Left lung (tissue), 4 donors: ENCODE measurements at regions not wholly inside any gene's neighbourhood (a gene's known extent, or its start where the extent isn't known, plus 50 kb on each side); places are given as distances from the start of the nearest gene placed in this dataset.

ENCODE experiments used
- ATAC-seq: fragments of 200-7000 bp; cut with Tn5 transposase; one replicate; pipeline ENCODE4 v1.9.1; 2020; ENCODE audit warnings: moderate library complexity
- DNase-seq, 4 donors: peaks; one replicate each; pipeline ENCODE4 v3.0.0-alpha.2; 2013 to 2020
- H3K27ac ChIP-seq, 2 donors: fragments of 200-600 bp; sonication (generic) in 1 of 2; one replicate each; pipeline versions ENCODE4 v1.5.0 to v1.8.0; 2020 to 2021
- H3K27me3 ChIP-seq, 2 donors: fragments of 200-600 bp; sonication (generic) in 1 of 2; one replicate each; pipeline versions ENCODE4 v1.5.0 to v1.8.0; 2020 to 2021
- H3K36me3 ChIP-seq, 2 donors: fragments of 200-600 bp; sonication (generic) in 1 of 2; one replicate each; pipeline versions ENCODE4 v1.5.0 to v1.8.0; 2020 to 2021
- H3K4me1 ChIP-seq, 2 donors: fragments of 200-600 bp; one replicate each; pipeline ENCODE4 v1.8.0; 2021
- H3K4me3 ChIP-seq, 2 donors: fragments of 200-600 bp; sonication (generic) in 1 of 2; one replicate each; pipeline versions ENCODE4 v1.5.0 to v1.8.0; 2020 to 2021; ENCODE audit warnings: mild to moderate bottlenecking in 1 of 2
- H3K9me3 ChIP-seq, 2 donors: fragments of 200-600 bp; sonication (generic) in 1 of 2; one replicate each; pipeline versions ENCODE4 v1.5.0 to v1.8.0; 2020 to 2021
- intact Hi-C, 2 donors: fragments of 100-400 bp; cut with DNase I; formaldehyde crosslinking; loops; one replicate each; pipeline versions ENCODE4 v1.11.2 to v1.14.2; 2022
- TF ChIP-seq, protein P1 (sequence below), 2 donors: fragments of 200-600 bp; sonication (generic) in 1 of 2; IDR thresholded peaks; one replicate each; pipeline versions ENCODE4 v1.5.0 to v1.8.0; 2021; ENCODE audit warnings: antibody characterized with exemption in 2 of 2
- donor health status: DM: no; HTN: yes; CAD: no.
- donor health status: DM: no; HTN: no; CAD: no.

DNA sequence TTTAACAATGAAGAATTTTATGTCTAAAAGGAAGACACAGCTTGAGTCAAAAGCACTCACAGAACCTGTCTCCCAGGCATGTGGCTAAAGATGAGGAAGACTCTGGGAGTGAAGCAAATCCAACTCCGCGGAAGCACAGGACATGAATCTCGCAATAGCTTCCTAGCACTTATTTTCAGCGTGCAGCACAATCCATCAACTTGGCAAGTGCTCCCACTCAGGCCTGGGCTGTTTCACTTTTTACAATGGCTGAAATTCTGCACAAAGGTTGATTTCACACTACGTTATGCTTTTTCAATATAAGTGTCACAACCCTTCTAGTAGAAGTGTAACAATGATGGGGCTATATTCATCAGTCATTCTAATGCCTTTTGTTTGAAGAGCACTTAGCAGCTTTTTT, 180.2 kb downstream of the XPNPEP1 start:
- intact Hi-C loops: no loop called here
- ATAC-seq: no peak
- Histone ChIP-seq H3K4me3 (no peak overlapping the region), H3K27ac (no peak overlapping the region), H3K27me3 (no peaks in the 10 kb centered on the region), H3K9me3 (no peaks in the 10 kb centered on the region), H3K36me3 (no peaks in the 10 kb centered on the region), H3K4me1 (no peaks in the 10 kb centered on the region)
- DNase-seq: no peak
- TF ChIP-seq, protein P1, sequence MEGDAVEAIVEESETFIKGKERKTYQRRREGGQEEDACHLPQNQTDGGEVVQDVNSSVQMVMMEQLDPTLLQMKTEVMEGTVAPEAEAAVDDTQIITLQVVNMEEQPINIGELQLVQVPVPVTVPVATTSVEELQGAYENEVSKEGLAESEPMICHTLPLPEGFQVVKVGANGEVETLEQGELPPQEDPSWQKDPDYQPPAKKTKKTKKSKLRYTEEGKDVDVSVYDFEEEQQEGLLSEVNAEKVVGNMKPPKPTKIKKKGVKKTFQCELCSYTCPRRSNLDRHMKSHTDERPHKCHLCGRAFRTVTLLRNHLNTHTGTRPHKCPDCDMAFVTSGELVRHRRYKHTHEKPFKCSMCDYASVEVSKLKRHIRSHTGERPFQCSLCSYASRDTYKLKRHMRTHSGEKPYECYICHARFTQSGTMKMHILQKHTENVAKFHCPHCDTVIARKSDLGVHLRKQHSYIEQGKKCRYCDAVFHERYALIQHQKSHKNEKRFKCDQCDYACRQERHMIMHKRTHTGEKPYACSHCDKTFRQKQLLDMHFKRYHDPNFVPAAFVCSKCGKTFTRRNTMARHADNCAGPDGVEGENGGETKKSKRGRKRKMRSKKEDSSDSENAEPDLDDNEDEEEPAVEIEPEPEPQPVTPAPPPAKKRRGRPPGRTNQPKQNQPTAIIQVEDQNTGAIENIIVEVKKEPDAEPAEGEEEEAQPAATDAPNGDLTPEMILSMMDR (IDR thresholded peaks at IDR 0.05): no peak

DNA sequence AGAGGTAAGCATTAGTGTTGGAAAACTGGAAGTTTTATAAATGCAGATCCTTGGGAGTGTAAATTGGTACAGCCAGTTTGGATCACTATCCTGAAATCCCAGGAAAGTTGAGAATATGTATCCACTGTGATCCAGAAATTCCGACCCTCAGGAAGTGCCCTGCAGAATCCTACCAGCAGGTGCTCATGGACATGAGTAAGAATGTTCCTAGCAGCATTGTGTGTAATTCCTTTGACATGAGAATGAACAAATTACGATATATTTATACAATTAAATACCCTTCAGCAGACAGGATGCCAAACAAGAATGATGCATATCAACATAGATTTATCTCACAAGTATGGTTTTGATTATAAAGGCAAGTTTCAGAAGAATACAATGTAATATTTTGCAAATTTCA, 181.6 kb downstream of the XPNPEP1 start:
- Histone ChIP-seq H3K4me3 (no peak overlapping the region), H3K4me1 (no peaks in the 10 kb centered on the region), H3K9me3 (no peaks in the 10 kb centered on the region), H3K36me3 (no peaks in the 10 kb centered on the region), H3K27ac (no peak overlapping the region), H3K27me3 (no peaks in the 10 kb centered on the region)
- intact Hi-C loops: no loop called here
- ATAC-seq (no peak), DNase-seq (no peak)
- TF ChIP-seq, protein P1 (IDR thresholded peaks at IDR 0.05): no peak

GRCh38 chr10:109740436-109740835, 182.9 kb downstream of the XPNPEP1 start:
- no peaks in the 10 kb centered on the region for H3K36me3 ChIP-seq
- intact Hi-C loops: no loop called here
- no peak overlapping the region for H3K4me3 ChIP-seq
- DNase-seq (no peak), ATAC-seq (no peak)
- no peaks in the 10 kb centered on the region for H3K27me3 ChIP-seq
- no peaks in the 10 kb centered on the region for H3K9me3 ChIP-seq
- H3K27ac ChIP-seq: no peak overlapping the region
- no peaks in the 10 kb centered on the region for H3K4me1 ChIP-seq
- TF ChIP-seq, protein P1 (IDR thresholded peaks at IDR 0.05): no peak

- no peak for DNase-seq
- Histone ChIP-seq H3K9me3 (no peaks in the 10 kb centered on the region), H3K27me3 (no peaks in the 10 kb centered on the region), H3K4me1 (no peaks in the 10 kb centered on the region), H3K4me3 (no peak overlapping the region), H3K27ac (no peak overlapping the region), H3K36me3 (no peaks in the 10 kb centered on the region)
- TF ChIP-seq, protein P1 (IDR thresholded peaks at IDR 0.05): no peak
- intact Hi-C loops: no loop called here
- ATAC-seq: no peak
Measured at GRCh38 chr10:109737626-109738025, 185.7 kb downstream of the XPNPEP1 start.

GRCh38 chr10:109737009-109737408, 186.3 kb downstream of the XPNPEP1 start:
- no peak overlapping the region for H3K27ac ChIP-seq
- TF ChIP-seq, protein P1 (IDR thresholded peaks at IDR 0.05): no peak
- DNase-seq: no peak
- no peaks in the 10 kb centered on the region for H3K4me1 ChIP-seq
- no peaks in the 10 kb centered on the region for H3K36me3 ChIP-seq
- intact Hi-C loops: no loop called here
- no peaks in the 10 kb centered on the region for H3K9me3 ChIP-seq
- H3K27me3 ChIP-seq: no peaks in the 10 kb centered on the region
- H3K4me3 ChIP-seq: no peak overlapping the region
- no peak for ATAC-seq
